DMS 273 (cell line): ENCODE measurements at regions not wholly inside any gene's neighbourhood (a gene's known extent, or its start where the extent isn't known, plus 50 kb on each side); places are given as distances from the start of the nearest gene placed in this dataset.

ENCODE experiments used
- DNase-seq: peaks from one replicate; lab custom pipeline; 2025; ENCODE audit not compliant: unreplicated experiment; lab: John Stamatoyannopoulos, UW

DNA sequence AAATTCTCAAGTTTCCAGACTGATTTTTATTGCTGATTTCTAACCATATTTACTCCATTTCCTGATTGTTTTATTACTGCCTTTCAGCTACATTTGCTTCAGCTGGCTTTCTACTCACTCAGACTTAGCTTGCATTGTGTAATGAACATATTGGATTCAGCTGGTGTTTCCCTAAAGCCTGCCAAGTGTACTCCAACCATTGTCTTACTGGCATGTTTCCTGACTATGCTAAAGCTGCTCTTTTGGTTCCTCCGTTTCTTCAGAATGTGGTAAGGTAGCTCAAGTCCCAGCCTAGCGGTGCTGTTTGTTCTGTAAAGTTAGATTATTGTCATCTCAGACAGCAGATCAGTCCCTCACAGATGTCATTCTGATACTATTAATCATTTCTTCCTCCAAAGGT is 53.1 kb upstream of the GLRA2 start:
- DNase-seq = peak; percentile 5

DNA sequence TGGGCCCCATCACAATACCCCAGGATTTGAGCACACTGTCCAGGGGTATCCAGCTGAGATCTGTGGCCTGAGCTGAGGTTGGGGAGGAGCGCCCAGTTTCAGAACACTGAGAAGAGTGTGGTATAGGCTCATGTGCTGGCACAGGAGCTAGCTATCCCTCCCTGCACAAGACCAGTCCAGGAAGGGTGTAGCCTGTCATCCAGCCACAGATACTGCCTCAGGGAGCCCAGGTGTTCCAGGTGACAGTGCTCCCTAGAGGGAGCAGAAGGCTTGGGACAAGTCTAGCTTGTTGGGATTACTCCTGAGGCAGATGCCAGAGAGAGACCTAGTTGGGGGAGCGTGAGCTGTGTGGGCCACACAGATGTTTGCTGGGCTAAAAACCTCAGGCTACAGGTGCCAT is 79.6 kb upstream of the GLRA2 start:
- no peak for DNase-seq

DNA sequence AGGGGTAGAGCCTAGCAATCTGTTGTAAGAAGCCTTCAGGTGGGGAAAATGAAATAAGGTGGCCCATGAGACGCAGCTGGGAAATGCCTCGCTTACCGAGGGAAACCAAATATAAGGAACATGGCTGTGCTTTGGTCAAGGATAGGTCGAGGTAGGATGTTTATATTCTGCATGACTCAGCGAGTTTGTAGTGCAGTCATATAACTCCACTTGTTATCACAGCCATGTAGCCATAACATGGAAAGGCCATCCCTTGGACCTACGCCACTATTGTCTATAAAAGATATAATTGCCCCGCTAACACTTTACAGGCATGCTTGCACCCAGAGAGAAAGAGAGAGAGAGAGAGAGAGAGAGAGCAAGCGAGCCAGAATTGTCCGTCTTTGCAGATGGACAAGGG is 80.9 kb upstream of the GLRA2 start:
- no peak for DNase-seq

DNA sequence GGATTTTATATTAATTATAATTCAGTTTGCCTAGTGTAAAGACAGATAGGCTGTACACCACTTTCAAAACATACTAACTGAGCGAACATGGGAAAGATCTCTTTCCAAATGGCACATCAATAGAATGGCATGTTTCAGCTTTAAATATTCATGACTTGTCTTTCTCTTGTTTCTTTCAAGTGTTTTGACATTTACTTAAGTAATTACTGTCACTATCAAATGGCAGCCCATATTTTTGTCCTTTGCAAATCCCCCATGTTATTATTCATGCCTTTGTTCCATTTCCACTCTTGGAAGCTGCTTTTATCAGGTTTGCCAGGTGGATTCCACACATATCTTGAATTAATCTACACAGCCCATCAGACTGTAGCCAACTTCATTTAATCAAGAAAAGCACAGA is 89.2 kb upstream of the GLRA2 start:
- DNase-seq = no peak

DNA sequence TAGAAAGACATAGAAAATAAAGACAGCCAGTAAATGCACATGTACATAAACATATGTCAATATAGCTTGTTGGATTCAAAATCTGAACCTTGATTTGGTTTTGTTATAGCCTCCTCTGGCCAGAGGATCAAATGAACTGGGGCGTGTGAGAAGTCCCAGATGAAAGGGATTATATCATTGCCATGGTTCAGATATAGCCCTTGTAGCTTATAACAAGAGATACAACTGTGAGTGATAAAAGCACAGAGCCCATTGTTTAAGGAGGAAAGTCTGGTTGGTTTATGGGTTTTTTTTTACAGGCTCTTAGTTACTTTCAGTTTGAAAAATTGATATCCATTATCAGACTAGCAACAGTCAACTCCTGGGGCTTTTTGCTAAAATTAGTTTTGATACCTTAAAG is 101.7 kb upstream of the GLRA2 start:
- DNase-seq = no peak

DNA sequence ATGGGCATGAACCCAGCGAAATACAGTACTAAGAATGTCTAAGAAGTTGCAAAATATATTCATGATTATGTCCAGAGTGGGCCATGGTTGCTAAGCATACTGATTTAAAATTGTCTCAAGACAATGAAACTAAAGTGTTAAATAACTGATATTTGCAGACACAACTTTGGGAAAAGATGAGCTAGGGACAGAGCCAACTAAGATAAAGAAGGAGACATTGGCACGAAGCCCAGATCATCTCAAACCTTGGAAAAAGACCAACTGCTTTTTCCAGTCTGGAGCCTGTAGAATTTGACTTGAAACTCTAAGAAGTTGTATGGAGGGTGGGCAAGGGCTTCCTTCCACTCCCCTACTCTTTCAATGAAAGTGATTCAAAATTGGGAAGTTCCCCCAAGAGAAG is 108.5 kb upstream of the GLRA2 start:
- DNase-seq = peak; percentile 33

DNA sequence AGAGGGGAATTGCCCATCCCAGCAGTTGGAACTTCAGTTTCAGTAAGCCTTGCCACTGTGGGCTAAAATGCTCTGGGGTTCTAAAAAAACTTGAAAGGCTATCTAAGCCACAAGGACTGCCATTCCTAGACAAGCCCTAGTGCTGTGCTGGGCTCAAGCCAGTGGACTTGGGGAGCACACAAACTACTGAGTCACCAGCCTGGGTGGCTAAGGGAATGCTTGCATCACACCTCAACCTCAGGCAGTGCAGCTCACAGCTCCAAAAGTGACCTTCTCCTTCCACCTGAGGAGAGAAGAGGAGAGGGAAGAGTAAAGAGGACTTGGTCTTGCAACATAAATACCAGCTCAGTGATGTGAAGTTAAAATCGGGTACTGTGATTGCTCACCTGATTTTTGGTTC is 116.7 kb upstream of the GLRA2 start:
- no peak for DNase-seq

DNA sequence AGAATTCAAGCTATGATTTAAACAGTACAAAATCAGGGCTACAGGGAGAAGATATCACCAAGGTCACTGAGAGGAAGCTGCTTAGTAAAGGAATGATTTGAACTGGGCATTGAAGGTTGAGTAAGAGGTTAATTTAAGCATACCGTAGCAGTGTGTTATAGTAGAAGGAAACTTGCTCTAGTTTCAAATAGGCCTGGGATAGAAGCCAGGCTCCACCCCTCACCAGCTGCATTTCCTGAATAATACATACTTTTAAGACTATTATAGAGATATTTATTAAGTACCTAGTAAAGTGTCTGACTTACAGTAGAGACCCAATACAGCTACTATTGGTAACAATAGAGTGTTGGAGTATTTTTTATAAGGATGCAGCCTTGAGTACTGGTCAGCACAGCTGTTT is 118.0 kb upstream of the GLRA2 start:
- no peak for DNase-seq

DNA sequence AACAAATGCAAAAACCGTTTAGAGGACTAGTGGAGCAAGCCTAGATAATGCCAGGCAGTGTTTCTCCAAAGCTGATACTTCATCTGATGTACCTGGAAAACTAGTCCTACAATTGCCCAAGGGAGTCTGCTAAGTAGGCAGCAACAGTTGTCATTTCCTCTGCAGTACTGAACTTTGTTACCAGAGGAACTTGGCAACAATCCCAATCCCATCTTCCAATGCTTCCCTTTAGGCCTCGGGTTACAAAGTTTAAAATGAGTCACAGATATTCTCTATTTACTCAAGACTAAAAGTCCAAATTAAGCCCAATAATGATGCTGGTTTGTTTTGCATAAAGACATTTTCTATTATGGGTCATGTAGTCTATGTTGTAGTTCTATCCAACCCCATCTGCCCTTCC is 120.0 kb upstream of the GLRA2 start:
- DNase-seq = peak; percentile 34

DNA sequence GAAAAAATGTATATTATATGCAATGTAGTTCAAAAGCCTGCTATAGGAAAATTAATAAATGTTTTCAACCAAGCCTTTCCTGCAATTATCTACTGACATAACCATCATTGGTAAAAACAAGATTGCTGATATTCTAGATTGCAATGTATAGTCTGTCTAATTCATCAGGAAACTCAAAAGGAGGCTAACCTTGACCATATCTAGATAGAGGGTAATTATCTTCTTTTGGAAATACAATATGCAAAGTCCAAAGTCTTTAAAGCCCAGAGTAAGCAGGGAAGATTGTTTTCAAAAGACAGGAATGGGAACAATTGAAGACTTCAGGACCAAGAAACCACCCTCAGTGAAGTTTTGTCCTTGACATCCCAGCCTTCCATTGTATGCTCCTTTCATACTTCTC is 123.1 kb upstream of the GLRA2 start:
- no peak for DNase-seq

DNA sequence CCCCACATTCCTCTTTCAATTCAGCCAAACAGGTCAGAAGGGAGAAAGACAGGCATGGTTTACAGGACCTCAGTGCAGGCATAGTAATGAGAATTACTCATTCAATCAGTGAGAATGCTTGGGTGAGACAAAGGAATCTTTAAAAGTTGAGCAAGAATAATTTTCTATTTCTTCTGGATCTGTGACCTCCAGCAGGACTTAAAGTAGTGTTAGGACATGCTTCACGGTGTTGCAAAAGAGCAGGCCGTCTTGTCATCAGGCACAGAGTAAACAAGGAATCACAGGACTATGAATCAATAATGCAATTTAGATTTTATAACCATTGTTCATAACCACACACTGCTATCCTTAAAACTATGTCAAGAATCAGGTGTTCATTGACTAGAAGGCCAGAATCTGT is 130.6 kb upstream of the GLRA2 start:
- no peak for DNase-seq

DNA sequence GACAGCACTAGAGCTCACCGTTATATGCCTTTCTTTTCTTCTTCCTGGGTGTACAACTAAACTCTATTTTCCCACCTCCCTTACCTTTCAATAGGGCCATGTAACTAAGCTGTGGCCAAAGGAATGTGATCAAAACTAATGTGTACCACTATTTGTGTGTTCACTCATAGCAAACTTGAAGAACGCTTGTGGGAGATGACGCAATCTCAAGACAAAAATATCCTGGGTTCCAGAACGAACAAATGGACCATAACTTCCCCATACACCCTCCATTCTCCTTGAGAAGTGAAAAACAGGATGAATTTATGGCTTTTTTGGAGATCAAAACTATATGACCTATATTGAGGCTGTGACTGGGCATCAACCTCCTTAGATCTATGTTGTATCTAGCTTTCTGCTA is 139.7 kb upstream of the GLRA2 start:
- DNase-seq = no peak

DNA sequence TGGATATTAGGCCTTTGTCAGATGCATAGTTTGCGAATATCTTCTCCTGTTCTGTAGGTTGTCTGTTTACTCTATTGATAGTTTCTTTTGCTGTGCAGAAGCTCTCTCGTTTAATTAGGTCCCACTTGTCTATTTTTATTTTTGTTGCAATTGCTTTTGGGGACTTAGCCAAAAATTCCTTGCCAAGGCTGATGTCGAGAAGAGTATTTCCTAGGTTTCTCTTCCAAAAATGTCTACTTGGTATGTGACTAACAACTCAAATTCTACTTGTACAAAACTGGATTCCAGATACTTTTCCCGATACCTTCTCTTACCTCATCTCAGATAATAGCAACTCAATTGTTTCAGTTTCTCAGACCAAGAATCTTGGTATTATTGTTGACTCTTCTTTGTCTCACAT is 142.4 kb upstream of the GLRA2 start:
- DNase-seq = no peak

DNA sequence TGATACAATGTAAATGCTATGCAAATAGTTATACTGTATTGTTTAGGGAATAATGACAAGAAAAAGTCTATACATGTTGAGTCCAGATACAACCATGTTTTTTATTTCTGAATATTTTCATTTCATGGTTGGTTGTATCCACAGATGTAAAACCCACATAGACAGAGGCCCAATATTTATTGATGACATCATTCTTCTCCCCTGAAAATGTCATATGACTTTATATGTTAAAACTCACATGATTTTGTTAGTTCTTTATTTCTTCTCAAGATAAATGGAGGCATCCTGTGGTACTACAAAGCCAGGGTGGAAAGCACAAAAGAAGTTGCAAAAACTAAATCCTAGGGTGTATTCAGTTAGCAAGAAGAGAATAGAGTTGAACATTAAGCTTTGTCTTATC is 149.3 kb upstream of the GLRA2 start:
- DNase-seq = no peak

DNA sequence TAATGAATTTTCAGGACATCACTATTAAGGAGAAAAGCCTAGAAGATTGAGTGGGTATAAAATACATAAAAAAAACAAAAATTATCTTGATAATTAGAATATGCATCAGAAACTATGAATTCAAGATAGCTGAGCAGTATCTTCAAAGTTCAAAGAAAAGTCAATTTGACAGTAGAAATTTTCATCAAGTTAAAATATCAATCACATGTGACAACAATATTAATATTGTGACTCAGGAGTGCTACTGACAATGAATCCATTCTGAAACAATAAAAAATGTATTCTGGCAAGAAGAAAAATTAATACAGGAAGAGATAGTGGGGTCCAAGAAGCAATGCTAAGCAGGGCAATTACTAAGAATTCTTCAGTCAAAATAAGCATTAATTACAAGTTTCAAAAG is 151.9 kb upstream of the GLRA2 start:
- DNase-seq = no peak

DNA sequence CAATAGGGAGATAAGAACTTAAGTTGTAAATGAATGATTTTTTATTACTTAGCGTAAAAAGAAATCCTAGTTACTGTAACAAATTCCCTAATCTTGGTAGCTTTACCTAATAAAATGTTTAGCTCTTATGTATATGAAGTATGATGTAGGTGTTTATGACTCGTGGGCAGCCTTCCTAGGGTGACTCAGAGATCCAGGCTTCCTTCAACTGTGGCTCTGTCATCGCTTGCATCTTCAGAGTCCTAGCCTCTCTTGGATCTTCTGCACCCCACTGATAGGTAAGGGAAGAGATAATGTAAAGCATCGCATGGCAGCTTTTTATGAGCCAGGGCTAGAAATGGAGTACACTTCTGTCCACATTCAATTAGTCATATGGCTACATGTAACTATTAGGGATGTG is 165.6 kb upstream of the GLRA2 start:
- DNase-seq = no peak

DNA sequence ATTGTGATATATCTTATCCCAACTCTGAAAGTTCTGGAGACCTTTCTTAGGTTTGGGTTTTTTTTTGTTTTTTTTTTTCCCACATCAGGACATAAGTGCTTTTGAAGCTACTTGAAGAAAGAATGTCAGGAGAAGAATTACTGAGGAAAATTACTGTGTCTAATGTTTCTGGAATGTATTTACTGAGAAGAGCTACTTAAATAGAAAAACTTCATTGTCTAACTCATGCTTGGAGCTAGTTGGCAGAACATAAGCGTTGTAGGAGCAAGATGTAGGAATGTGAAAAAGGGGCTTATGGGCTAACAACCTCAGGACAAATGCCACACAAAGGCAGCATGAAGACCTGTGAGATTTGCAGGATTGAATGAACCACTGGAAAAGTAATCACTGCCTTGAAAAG is 166.6 kb upstream of the GLRA2 start:
- DNase-seq = no peak

DNA sequence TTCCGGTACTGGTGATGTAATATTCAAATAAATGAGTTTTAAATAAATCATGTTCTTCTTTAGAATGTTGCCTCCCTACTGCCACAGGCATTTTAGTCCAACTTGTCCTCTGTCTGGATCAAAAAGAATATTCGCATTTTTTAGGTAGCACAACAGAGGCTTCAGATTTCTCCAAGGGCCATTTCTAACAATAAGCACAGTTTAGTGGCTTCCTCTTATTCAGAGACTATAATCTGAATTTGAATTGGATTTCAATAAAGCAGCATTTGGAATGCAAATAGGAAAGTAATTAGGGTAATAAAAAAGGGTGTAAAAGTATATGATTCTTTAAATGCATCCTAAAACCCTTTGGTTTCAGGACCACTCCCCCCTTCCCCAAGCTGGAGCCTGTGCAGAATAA is 167.9 kb upstream of the GLRA2 start:
- DNase-seq = no peak

DNA sequence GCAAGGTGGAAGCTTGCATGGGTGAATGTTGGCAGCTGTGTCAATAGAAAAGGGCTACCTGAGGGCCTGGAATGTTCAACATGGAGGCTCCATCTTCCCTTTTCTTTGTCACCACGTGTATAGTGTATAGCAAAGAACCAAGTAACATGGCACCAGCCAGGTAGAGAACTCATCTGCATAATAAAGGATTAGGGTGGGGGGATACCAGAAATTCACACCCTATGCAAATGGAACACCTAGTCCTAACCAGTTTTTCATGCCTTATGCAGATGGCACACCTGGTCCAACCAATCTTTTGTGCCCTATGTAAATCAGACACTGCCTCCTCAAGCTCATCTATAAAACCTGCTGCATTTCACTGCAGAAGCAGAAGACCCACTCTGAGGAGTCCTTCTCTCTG is 169.6 kb upstream of the GLRA2 start:
- DNase-seq = no peak

DNA sequence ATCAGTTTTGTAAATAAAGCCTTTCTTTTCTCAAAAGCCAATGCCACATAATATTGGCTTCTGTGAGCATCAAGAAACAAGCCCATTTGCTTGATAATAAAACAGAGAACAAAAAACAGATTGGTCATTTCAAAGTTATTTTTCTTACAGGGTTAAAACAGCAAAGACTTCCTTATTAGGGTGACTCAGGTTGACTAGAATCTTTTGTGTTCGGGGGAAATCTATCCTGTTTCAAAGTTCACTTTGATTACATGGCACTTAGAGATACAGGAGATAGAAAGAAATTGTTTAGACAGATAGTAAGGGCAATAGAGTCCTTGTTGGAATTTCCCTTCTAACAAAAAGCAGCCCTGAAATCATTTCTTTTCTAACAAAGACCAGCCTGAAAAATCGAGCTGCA is 170.0 kb upstream of the GLRA2 start:
- no peak for DNase-seq

DNA sequence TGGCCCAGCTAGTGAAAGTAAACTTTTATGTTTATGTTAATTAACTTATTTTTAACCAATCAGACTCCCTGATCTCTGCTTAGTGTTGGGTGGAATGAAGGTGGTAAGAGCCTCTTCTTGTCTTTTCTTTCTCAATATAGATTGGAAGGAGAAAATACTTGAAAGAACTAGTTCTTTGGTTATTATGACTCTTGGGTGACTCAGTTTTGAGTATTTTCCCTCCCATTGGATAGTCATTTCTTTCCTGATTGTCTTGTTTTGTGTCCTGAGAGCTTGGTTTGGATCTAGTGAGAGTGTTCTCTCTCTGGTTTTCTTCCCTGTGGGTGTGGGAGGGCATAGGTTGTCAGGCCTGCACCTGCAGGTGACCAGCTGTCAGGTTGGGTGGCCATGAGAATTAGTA is 172.0 kb upstream of the GLRA2 start:
- no peak for DNase-seq

DNA sequence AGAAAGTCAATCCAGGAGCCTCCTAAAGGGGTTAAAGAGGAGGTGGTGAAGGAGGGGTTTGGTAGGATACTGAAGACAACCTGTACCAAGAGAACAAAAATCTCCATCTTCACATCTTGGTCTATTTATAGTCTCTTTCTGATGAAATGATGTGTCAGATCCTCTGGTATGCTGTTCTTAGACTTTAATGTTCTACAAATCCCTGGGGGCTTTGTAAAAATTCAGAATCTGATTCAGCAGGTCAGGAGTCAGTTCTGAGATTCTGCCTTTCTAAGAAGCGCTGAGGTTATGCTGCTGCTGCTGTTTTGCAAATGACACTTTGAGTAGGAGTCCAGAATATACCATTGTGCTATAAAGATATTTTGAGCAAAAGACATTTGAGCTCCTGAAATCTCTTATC is 172.9 kb upstream of the GLRA2 start:
- no peak for DNase-seq

DNA sequence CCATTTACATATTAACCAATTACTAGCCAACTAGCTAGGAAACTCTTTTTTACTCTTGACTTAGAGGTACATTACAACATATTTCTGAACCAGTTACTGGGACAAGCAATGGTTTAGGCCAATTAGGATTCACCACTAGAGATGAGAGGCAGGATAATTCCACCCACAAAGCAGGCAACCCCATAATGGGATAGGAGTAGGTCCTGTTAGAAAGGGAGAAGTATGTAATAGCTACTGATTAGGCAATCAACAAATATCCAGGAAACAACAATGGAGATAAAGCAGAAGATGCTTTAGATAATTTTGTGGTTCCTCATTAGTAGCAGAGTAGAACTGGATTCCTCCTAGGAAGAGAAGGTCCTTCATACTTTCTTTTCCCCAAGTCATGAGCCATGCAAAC is 173.8 kb upstream of the GLRA2 start:
- DNase-seq = no peak

DNA sequence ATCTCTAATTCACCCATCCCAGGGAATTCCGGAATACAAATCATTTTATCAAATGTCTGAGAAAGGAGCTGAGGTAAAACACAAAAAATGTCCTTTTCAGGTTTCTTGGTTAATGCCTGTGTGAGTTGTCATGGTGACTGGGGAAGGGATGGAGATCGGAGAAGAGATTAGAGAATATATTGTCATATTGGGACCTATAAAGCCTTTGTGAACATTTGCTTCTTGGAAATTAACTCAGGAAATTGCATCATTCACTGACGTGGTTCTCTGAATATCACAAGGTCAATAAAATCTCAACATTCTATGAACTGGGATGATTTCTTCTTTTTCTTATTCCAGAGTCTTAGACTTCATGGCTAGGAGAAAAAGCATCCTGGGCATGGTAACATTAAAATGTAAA is 174.8 kb upstream of the GLRA2 start:
- no peak for DNase-seq
